ENCODE measurements at regions not wholly inside any gene's neighbourhood (a gene's known extent, or its start where the extent isn't known, plus 50 kb on each side); places are given as distances from the start of the nearest gene placed in this dataset.

- TF ChIP-seq CTCF (IDR thresholded peaks at IDR 0.05) (no peak), POLR2A (IDR thresholded peaks at IDR 0.05) (no peak), POLR2AphosphoS5 (IDR thresholded peaks at IDR 0.05) (no peak), EP300 (IDR thresholded peaks at IDR 0.05; ENCODE audit: low read depth) (no peak)
These were observed 640.4 kb upstream of the CHAC2 start for GRCh38 chr2:53127061-53127650.

Measured in transverse colon (tissue), 4 donors.